HuH-7 (cell line): ENCODE measurements at regions not wholly inside any gene's neighbourhood (a gene's known extent, or its start where the extent isn't known, plus 50 kb on each side); places are given as distances from the start of the nearest gene placed in this dataset.

Source experiments
- DNase-seq: peaks from one replicate; pipeline ENCODE4 v3.0.0; 2011; ENCODE audit warnings: low spot score

- DNase-seq = no peak
These were observed 53.8 kb upstream of the APP start for GRCh38 chr21:26224366-26224765.
